22Rv1 (cell line): ENCODE measurements at regions not wholly inside any gene's neighbourhood (a gene's known extent, or its start where the extent isn't known, plus 50 kb on each side); places are given as distances from the start of the nearest gene placed in this dataset.

Source experiments
- H3K27ac ChIP-seq: fragments of 450-650 bp; 2 replicates; pipeline ENCODE4 v1.5.1; 2017
- CTCF ChIP-seq: fragments of 450-650 bp; IDR thresholded peaks from 2 replicates; pipeline ENCODE4 v1.5.1; 2017; ENCODE audit warnings: mild to moderate bottlenecking
- ZFX ChIP-seq: fragments of 450-650 bp; IDR thresholded peaks from 2 replicates; pipeline ENCODE4 v1.6.1; 2017; ENCODE audit warnings: antibody characterized with exemption, borderline replicate concordance

- no peak overlapping the region for H3K27ac ChIP-seq
- no peak for TF ChIP-seq CTCF
Observed at GRCh38 chr13:80721689-80722088, 380.8 kb upstream of the SPRY2 start.

GRCh38 chr13:80718970-80719369 lies 378.0 kb upstream of the SPRY2 start:
- no peak for TF ChIP-seq CTCF
- TF ChIP-seq ZFX, result no peak
- no peak overlapping the region for H3K27ac ChIP-seq

GRCh38 chr13:80717776-80718175 lies 376.9 kb upstream of the SPRY2 start:
- TF ChIP-seq ZFX, result no peak
- TF ChIP-seq CTCF, result no peak
- no peak overlapping the region for H3K27ac ChIP-seq

DNA sequence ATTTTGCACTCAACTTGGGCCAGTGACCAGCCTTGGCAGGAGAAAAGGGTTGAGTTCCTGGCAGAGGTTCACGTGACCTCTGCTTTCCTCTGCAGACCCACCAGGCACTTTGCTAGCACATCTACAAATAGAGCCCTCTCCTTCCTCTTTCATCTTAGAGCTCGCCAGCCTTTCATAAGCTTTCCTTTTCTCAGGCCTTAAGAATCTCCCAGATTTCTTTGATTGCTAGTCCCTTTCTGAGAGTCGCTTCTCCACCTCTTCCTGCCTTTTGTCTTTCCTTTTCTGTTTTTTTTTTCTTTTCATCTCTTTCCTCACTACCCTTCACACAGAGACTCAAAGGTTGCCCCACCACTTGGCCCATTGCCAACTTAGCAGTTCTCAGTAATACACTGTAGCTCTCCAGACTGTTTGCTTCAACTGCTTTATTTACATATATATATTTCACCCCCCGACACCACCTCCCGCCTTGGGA lies 375.7 kb upstream of the SPRY2 start:
- H3K27ac ChIP-seq, result no peak overlapping the region
- TF ChIP-seq ZFX (no peak), CTCF (no peak)

DNA sequence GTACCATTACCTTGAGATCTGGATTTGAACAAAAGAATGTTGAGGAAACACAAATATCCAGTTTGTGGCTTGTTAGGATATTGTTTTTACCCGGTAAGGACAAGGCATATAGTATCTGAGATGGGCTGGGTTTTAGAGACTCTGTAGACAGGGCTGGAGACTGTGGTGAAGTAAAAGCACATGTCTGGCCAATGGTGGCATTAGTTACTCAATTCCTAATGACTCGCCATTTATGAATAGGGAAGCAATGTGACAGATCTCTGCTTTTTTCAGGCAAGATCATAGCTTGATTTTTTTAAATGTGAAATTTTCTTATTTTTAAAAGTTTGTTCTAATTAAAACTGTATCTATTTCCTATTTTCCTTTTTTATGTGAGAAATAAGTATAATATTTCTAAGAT lies 371.1 kb upstream of the SPRY2 start:
- TF ChIP-seq ZFX, result no peak
- no peak for TF ChIP-seq CTCF
- H3K27ac ChIP-seq, result no peak overlapping the region

- no peak for TF ChIP-seq CTCF
- TF ChIP-seq ZFX, result no peak
- H3K27ac ChIP-seq, result no peak overlapping the region
Observed at GRCh38 chr13:80708791-80709190, 367.9 kb upstream of the SPRY2 start.

GRCh38 chr13:80707000-80707983 lies 366.4 kb upstream of the SPRY2 start:
- TF ChIP-seq CTCF (no peak), ZFX (no peak)
- no peak overlapping the region for H3K27ac ChIP-seq
